A673 (cell line): ENCODE measurements at regions not wholly inside any gene's neighbourhood (a gene's known extent, or its start where the extent isn't known, plus 50 kb on each side); places are given as distances from the start of the nearest gene placed in this dataset.

Experiments used
- BruUV-seq: library from RNA; stranded (reverse); fragments of 400-500 nt; replicated peaks from 2 replicates; lab custom pipeline; 2021; lab: Mats Ljungman, UMichigan
- CTCF ChIA-PET: fragments of 300-600 bp; sonication (Branson Sonifier 250); formaldehyde crosslinking; loops from one replicate; lab custom pipeline; 2022; ENCODE audit warnings: antibody characterized with exemption; lab: Charles Lee
- POLR2A ChIA-PET: fragments of 300-600 bp; sonication (Branson Sonifier 250); formaldehyde crosslinking; loops from one replicate; lab custom pipeline; 2022; ENCODE audit warnings: antibody characterized with exemption; ENCODE audit not compliant: low non-redundant PET; lab: Charles Lee
- DNase-seq: peaks from one replicate; pipeline ENCODE4 v3.0.0-alpha.2; 2015; ENCODE audit warnings: low spot score
- H3K27ac ChIP-seq: fragments of 200-600 bp; sonication (generic); 2 replicates; pipeline ENCODE4 v1.5.1; 2016; ENCODE audit warnings: mixed run types, low read depth, mild to moderate bottlenecking, mixed read lengths, antibody characterized with exemption, low read length; ENCODE audit not compliant: poor library complexity, severe bottlenecking
- H3K27me3 ChIP-seq: fragments of 200-600 bp; sonication (generic); replicated peaks from 2 replicates; pipeline ENCODE4 v1.6.1; 2017; ENCODE audit warnings: mixed run types, low read depth, mild to moderate bottlenecking, mixed read lengths, antibody characterized with exemption, low read length; ENCODE audit not compliant: insufficient read depth, poor library complexity
- H3K36me3 ChIP-seq: fragments of 200-600 bp; sonication (generic); 2 replicates; pipeline ENCODE4 v1.6.1; 2016; ENCODE audit warnings: mixed run types, mild to moderate bottlenecking, mixed read lengths, antibody characterized with exemption, low read length; ENCODE audit not compliant: insufficient read depth, poor library complexity, severe bottlenecking
- H3K4me1 ChIP-seq: fragments of 200-600 bp; sonication (generic); 2 replicates; pipeline ENCODE4 v1.6.1; 2017; ENCODE audit warnings: mixed run types, mild to moderate bottlenecking, mixed read lengths, antibody characterized with exemption, low read length; ENCODE audit not compliant: insufficient read depth, poor library complexity, severe bottlenecking
- H3K4me3 ChIP-seq: fragments of 200-600 bp; sonication (generic); 2 replicates; pipeline ENCODE4 v1.5.1; 2016; ENCODE audit warnings: low read depth, mixed run types, mild to moderate bottlenecking, mixed read lengths, low read length; ENCODE audit not compliant: poor library complexity, severe bottlenecking
- H3K9me3 ChIP-seq: fragments of 200-600 bp; sonication (generic); 2 replicates; pipeline ENCODE4 v1.6.1; 2016; ENCODE audit warnings: mixed run types, low read depth, mild to moderate bottlenecking, mixed read lengths, antibody characterized with exemption, low read length; ENCODE audit not compliant: poor library complexity, severe bottlenecking
- CTCF ChIP-seq: fragments of 300-800, 200-600 bp; sonication (generic); conservative IDR thresholded peaks from 2 replicates; pipeline ENCODE4 v1.5.1; 2017; ENCODE audit warnings: low read depth, mild to moderate bottlenecking, antibody characterized with exemption, low read length, moderate library complexity, mixed read lengths
- EZH2 ChIP-seq: fragments of 200-600 bp; sonication (generic); IDR thresholded peaks from 2 replicates; pipeline ENCODE4 v1.6.1; 2017; ENCODE audit warnings: borderline replicate concordance, low read depth, mild to moderate bottlenecking, mixed read lengths, antibody characterized with exemption, low read length; ENCODE audit not compliant: poor library complexity, severe bottlenecking
- intact Hi-C: fragments of 100-400 bp; cut with micrococcal nuclease; formaldehyde crosslinking; loops from one replicate; pipeline ENCODE4 v1.10.0; 2022; ENCODE audit not compliant: unreplicated experiment

- TF ChIP-seq CTCF (no peak), EZH2 (no peak)
- H3K36me3 ChIP-seq: no peaks in the 10 kb centered on the region
- H3K4me1 ChIP-seq: peaks cover 19% of the 10 kb centered on the region
- no peak overlapping the region for H3K27ac ChIP-seq
- H3K27me3 ChIP-seq: no peaks in the 10 kb centered on the region
- H3K4me3 ChIP-seq: no peak overlapping the region
- POLR2A ChIA-PET: no interaction called here
- no peaks in the 10 kb centered on the region for H3K9me3 ChIP-seq
- intact Hi-C loops: no loop called here
- CTCF ChIA-PET: no interaction called here
- no TSS peak for BruUV-seq
- DNase-seq: no peak
These were observed 623.4 kb downstream of the SPRY1 start for GRCh38 chr4:124019749-124020549.

GRCh38 chr4:124025000-124025399 lies 628.4 kb downstream of the SPRY1 start:
- POLR2A ChIA-PET: no interaction called here

GRCh38 chr4:124025428-124025827 lies 628.8 kb downstream of the SPRY1 start:
- CTCF ChIA-PET: no interaction called here
- Histone ChIP-seq H3K27ac (no peak overlapping the region), H3K27me3 (no peaks in the 10 kb centered on the region), H3K36me3 (no peaks in the 10 kb centered on the region), H3K4me1 (peaks cover 24% of the 10 kb centered on the region), H3K4me3 (no peak overlapping the region), H3K9me3 (no peaks in the 10 kb centered on the region)
- no TSS peak for BruUV-seq
- intact Hi-C loops: no loop called here
- DNase-seq: no peak
- POLR2A ChIA-PET: no interaction called here
- TF ChIP-seq EZH2 (no peak), CTCF (no peak)

More at GRCh38 chr4:124025000-124025399, 628.4 kb downstream of the SPRY1 start:
- no peak for DNase-seq
- Histone ChIP-seq H3K27ac (no peak overlapping the region), H3K9me3 (no peaks in the 10 kb centered on the region), H3K27me3 (no peaks in the 10 kb centered on the region), H3K4me3 (no peak overlapping the region), H3K36me3 (no peaks in the 10 kb centered on the region), H3K4me1 (peaks cover 27% of the 10 kb centered on the region)
- BruUV-seq: no TSS peak
- no peak for TF ChIP-seq CTCF
- no peak for TF ChIP-seq EZH2
- intact Hi-C loops: no loop called here
- CTCF ChIA-PET: no interaction called here
